CD4-positive, alpha-beta T cell treated with Interleukin-2 at 100 ng/mL for 4 hours (primary cell): ENCODE measurements at regions not wholly inside any gene's neighbourhood (a gene's known extent, or its start where the extent isn't known, plus 50 kb on each side); places are given as distances from the start of the nearest gene placed in this dataset.
"Not testable (repeated sequence)": the region's sequence is repeated elsewhere in the genome, so short reads cannot be mapped to it uniquely, and the experiment has no call there.

Experiments used
- DNase-seq: peaks from one replicate; pipeline ENCODE4 v3.0.0-alpha.2; 2020; ENCODE audit warnings: low spot score

- DNase-seq: no peak
Measured at GRCh38 chr3:124318014-124318413, 326.1 kb upstream of the ROPN1 start.

- DNase-seq: no peak
Measured at GRCh38 chr3:124318656-124319055, 326.7 kb upstream of the ROPN1 start.

GRCh38 chr3:124320976-124321375 is 329.1 kb upstream of the ROPN1 start:
- no peak for DNase-seq

- DNase-seq: no peak
Measured at GRCh38 chr3:124322309-124322880, 330.5 kb upstream of the ROPN1 start.

- no peak for DNase-seq
Measured at GRCh38 chr3:124322966-124323365, 331.0 kb upstream of the ROPN1 start.

GRCh38 chr3:124325248-124325647 is 333.3 kb upstream of the ROPN1 start:
- no peak for DNase-seq

- no peak for DNase-seq
Measured at GRCh38 chr3:124329723-124330122, 337.8 kb upstream of the ROPN1 start.

- DNase-seq: no peak
Measured at GRCh38 chr3:124333931-124334640, 342.2 kb upstream of the ROPN1 start.

- DNase-seq: no peak
Measured at GRCh38 chr3:124336067-124336656, 344.2 kb upstream of the ROPN1 start.

- DNase-seq: no peak
Measured at GRCh38 chr3:124345845-124346244, 353.9 kb upstream of the ROPN1 start.

GRCh38 chr3:124346487-124346886 is 354.6 kb upstream of the ROPN1 start:
- no peak for DNase-seq

- no peak for DNase-seq
Measured at GRCh38 chr3:124347418-124347817, 355.5 kb upstream of the ROPN1 start.

GRCh38 chr3:124348555-124348954 is 356.6 kb upstream of the ROPN1 start:
- DNase-seq: not testable (repeated sequence)

- no peak for DNase-seq
Measured at GRCh38 chr3:124351430-124352148, 359.7 kb upstream of the ROPN1 start.

- no peak for DNase-seq
Measured at GRCh38 chr3:124352149-124352539, 360.2 kb upstream of the ROPN1 start.

- DNase-seq: no peak
Measured at GRCh38 chr3:124353691-124354090, 361.8 kb upstream of the ROPN1 start.

- DNase-seq: no peak
Measured at GRCh38 chr3:124354150-124354549, 362.2 kb upstream of the ROPN1 start.

- no peak for DNase-seq
Measured at GRCh38 chr3:124358156-124358555, 366.2 kb upstream of the ROPN1 start.

- DNase-seq: no peak
Measured at GRCh38 chr3:124360155-124360554, 368.2 kb upstream of the ROPN1 start.

- DNase-seq: no peak
Measured at GRCh38 chr3:124360563-124360962, 368.6 kb upstream of the ROPN1 start.

- no peak for DNase-seq
Measured at GRCh38 chr3:124361566-124361965, 368.7 kb upstream of the UMPS start.

- DNase-seq: no peak
Measured at GRCh38 chr3:124362455-124362854, 367.8 kb upstream of the UMPS start.

- no peak for DNase-seq
Measured at GRCh38 chr3:124363476-124363875, 366.8 kb upstream of the UMPS start.
